Testis (tissue), 2 donors: ENCODE measurements at regions not wholly inside any gene's neighbourhood (a gene's known extent, or its start where the extent isn't known, plus 50 kb on each side); places are given as distances from the start of the nearest gene placed in this dataset.

ENCODE experiments used
- DNase-seq: peaks from one replicate; pipeline ENCODE4 v3.0.0-alpha.2; 2019
- H3K27ac ChIP-seq, 2 donors: fragments of 200-600 bp; sonication (generic); one replicate each; pipeline ENCODE4 v1.5.1; 2019
- H3K27me3 ChIP-seq: fragments of 200-600 bp; sonication (generic); one replicate; pipeline ENCODE4 v1.5.1; 2019
- H3K36me3 ChIP-seq: fragments of 200-600 bp; sonication (generic); one replicate; pipeline ENCODE4 v1.5.1; 2017; ENCODE audit warnings: low read depth; ENCODE audit errors: missing control alignments
- H3K4me1 ChIP-seq: fragments of 200-600 bp; sonication (generic); one replicate; pipeline ENCODE4 v1.5.1; 2019
- H3K4me3 ChIP-seq, 2 donors: fragments of 200-600 bp; sonication (generic); one replicate each; pipeline ENCODE4 v1.5.1; 2017 to 2019
- H3K9me3 ChIP-seq: fragments of 200-600 bp; sonication (generic); one replicate; pipeline ENCODE4 v1.5.1; 2017
- POLR2A ChIP-seq: fragments of 450-650 bp; IDR thresholded peaks from one replicate; pipeline ENCODE4 v1.6.1; 2017; ENCODE audit warnings: antibody characterized with exemption, mild to moderate bottlenecking, moderate library complexity
- WGBS, 2 donors: methylation state at CpG; one replicate each; pipeline ENCODE4 v1.1.5; 2018; 5-methylcytosine and 5-hydroxymethylcytosine counted together
- intact Hi-C: fragments of 100-400 bp; cut with DNase I; formaldehyde crosslinking; loops from one replicate; pipeline ENCODE4 v1.15.1; 2023; ENCODE audit warnings: low total_unique reads
- TF ChIP-seq, protein P1 (sequence below), 3 experiments: fragments of 450-650 bp in 2 of 3; fragments of 200-600 bp in 1 of 3; sonication (generic) in 1 of 3; IDR thresholded peaks; one replicate each; pipeline ENCODE4 v1.5.1; 2016 to 2019; ENCODE audit warnings: antibody characterized with exemption in 3 of 3, mild to moderate bottlenecking in 2 of 3, moderate library complexity in 1 of 3

DNA sequence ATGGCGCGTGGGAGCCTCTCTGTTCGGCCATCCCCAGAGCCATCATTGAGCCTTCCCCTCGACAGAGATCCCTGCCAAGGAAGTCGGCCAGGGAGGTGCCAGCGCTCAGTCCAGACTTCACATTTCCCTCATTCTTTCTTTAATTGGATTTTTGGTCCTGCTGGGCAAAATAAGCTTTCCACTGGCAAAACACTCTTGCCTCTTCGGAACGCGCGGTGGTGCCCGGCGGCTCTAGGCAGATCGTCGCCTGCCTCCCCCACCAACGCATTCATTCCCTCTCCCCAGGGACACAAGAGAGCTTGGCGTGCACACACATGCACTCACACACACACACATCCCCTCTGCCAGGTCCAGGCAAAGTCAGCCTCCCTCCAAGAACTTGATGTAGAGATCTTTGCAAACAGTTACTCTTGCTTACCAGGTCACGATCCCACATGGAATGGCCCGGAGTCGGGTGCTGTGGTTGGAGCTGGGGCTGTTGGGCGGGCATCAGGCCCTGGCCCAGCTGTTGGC lies 257.1 kb downstream of the BCOR start:
- intact Hi-C loops, result no loop called here
- WGBS, 2 donors, result 88 to 90% methylated on average over 9 to 20 of the region's 20 CpGs
- H3K4me1 ChIP-seq, result no peaks in the 10 kb centered on the region

DNA sequence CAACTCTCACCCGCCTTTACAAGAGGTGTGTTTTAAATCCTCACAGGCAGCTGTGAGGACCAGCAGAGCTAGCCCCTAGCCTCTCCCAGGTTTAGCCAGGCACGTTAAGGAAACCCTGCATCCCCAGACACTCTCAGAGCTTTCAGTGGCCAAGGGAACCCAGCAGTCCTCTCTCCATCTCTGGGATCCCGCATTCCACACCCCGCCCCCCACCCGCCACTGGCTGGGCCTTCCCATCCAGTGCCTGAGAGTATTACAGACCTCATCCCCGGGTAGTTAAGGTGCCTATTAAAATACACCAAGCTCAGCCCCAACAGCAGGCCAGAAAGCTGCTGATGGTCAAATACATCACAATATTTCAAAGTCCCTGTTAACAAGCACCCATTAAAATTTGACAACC lies 256.2 kb downstream of the BCOR start:
- H3K9me3 ChIP-seq, result no peaks in the 10 kb centered on the region
- no peak for DNase-seq
- intact Hi-C loops, result no loop called here
- WGBS, 2 donors, result 94 to 100% methylated on average over 1 to 6 of the region's 6 CpGs
- H3K27ac ChIP-seq, result no peak overlapping the region
- H3K4me1 ChIP-seq, result no peaks in the 10 kb centered on the region
- no peaks in the 10 kb centered on the region for H3K36me3 ChIP-seq
- TF ChIP-seq, protein P1, sequence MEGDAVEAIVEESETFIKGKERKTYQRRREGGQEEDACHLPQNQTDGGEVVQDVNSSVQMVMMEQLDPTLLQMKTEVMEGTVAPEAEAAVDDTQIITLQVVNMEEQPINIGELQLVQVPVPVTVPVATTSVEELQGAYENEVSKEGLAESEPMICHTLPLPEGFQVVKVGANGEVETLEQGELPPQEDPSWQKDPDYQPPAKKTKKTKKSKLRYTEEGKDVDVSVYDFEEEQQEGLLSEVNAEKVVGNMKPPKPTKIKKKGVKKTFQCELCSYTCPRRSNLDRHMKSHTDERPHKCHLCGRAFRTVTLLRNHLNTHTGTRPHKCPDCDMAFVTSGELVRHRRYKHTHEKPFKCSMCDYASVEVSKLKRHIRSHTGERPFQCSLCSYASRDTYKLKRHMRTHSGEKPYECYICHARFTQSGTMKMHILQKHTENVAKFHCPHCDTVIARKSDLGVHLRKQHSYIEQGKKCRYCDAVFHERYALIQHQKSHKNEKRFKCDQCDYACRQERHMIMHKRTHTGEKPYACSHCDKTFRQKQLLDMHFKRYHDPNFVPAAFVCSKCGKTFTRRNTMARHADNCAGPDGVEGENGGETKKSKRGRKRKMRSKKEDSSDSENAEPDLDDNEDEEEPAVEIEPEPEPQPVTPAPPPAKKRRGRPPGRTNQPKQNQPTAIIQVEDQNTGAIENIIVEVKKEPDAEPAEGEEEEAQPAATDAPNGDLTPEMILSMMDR (IDR thresholded peaks at IDR 0.05), result no peak
- no peak for TF ChIP-seq POLR2A
- H3K4me3 ChIP-seq, result no peak overlapping the region
- no peaks in the 10 kb centered on the region for H3K27me3 ChIP-seq

More for the DNA sequence above, 257.1 kb downstream of the BCOR start:
- H3K27ac ChIP-seq, result no peak overlapping the region
- no peaks in the 10 kb centered on the region for H3K27me3 ChIP-seq
- DNase-seq, result no peak
- no peaks in the 10 kb centered on the region for H3K36me3 ChIP-seq
- H3K9me3 ChIP-seq, result no peaks in the 10 kb centered on the region
- TF ChIP-seq, protein P1 (IDR thresholded peaks at IDR 0.05), result no peak
- TF ChIP-seq POLR2A, result no peak
- H3K4me3 ChIP-seq, result no peak overlapping the region

DNA sequence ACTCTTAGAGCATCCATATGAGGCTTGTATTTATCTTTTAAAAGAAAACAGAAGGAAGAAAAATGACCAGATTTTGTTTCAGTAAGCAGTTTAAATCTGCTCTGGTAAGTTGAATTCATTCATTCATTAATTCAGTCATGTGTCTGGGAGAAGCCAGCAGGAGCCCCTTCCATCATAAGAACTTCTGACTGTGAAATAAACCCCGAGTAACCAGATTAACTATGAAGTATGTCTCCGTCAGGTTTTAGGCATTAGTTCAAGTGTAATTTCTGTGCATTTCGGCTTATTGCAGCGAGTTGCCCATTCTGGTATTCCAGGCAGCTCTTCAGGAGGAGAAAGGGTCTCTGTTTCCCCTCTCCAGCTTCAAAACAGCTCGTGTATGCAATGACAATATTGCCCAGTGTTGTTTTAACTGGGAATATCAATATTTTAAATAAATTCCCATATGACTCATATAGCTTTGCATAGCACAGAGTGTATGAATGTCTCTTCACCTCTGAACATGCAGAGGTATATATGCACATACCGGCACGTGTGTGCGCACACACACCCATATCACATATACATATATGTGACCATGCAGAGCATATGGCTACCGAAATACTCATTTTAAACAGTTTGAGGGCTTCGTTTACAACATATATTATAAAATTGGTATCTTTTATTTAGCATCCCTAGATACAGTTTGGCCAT lies 255.3 kb downstream of the BCOR start:
- no peak for DNase-seq
- H3K36me3 ChIP-seq, result no peaks in the 10 kb centered on the region
- no peak overlapping the region for H3K27ac ChIP-seq
- no peak overlapping the region for H3K4me3 ChIP-seq
- no peaks in the 10 kb centered on the region for H3K27me3 ChIP-seq
- TF ChIP-seq POLR2A, result no peak
- TF ChIP-seq, protein P1 (IDR thresholded peaks at IDR 0.05), result no peak
- H3K4me1 ChIP-seq, result no peaks in the 10 kb centered on the region
- intact Hi-C loops, result no loop called here
- 90 to 92% methylated on average over 7 to 10 of the region's 10 CpGs for WGBS, 2 donors
- H3K9me3 ChIP-seq, result no peaks in the 10 kb centered on the region

DNA sequence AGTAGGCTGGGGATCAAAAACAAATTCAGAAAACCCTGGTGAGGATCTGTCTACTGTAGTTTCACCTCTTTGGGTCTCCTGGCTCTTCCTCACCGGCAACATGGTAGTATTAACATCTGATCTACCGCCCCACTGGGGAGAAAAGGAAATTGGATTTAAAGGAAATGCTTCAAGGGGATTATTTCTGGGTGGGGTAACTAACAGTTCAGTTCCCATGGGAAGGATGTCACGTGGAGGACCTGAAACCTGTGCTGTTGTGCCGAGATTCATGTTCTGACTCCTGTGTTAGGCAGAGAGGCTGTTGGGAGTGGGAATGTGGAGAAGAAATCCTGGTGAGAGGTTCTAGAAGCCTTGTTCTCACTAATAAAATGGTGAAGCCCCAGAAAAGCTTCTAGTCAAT lies 254.4 kb downstream of the BCOR start:
- H3K4me3 ChIP-seq, result no peak overlapping the region
- no peaks in the 10 kb centered on the region for H3K4me1 ChIP-seq
- TF ChIP-seq, protein P1 (IDR thresholded peaks at IDR 0.05), result no peak
- TF ChIP-seq POLR2A, result no peak
- no peaks in the 10 kb centered on the region for H3K9me3 ChIP-seq
- H3K27ac ChIP-seq, result no peak overlapping the region
- intact Hi-C loops, result no loop called here
- WGBS, 2 donors, result 80 to 95% methylated on average over 2 to 4 of the region's 4 CpGs
- H3K36me3 ChIP-seq, result no peaks in the 10 kb centered on the region
- no peaks in the 10 kb centered on the region for H3K27me3 ChIP-seq
- DNase-seq, result no peak

DNA sequence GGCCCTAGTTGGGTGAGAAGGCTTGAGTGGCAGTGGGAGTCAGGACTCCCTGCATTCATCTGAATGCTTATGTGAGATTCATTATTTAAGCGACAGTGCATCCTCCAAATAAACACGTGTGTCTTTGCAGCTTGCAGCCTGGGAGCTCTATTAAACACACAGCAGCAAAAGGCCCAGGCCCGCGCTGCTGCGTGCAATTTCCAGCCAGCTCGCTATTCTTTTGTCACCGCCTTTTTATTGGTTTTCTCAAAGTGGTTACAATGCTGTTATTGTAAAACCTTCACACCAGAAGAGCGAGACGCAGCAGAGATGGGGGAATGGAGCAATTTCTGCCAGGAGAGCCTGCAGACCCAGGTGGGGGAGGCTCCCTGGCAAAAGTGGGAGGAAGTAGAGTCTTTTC lies 252.5 kb downstream of the BCOR start:
- no peak overlapping the region for H3K4me3 ChIP-seq
- intact Hi-C loops, result no loop called here
- no peaks in the 10 kb centered on the region for H3K4me1 ChIP-seq
- H3K9me3 ChIP-seq, result no peaks in the 10 kb centered on the region
- no peak for TF ChIP-seq POLR2A
- TF ChIP-seq, protein P1 (IDR thresholded peaks at IDR 0.05), result no peak
- no peak overlapping the region for H3K27ac ChIP-seq
- H3K27me3 ChIP-seq, result no peaks in the 10 kb centered on the region
- 67 to 75% methylated on average over 7 to 9 of the region's 9 CpGs for WGBS, 2 donors
- no peaks in the 10 kb centered on the region for H3K36me3 ChIP-seq
- DNase-seq, result no peak
